ENCODE measurements at regions not wholly inside any gene's neighbourhood (a gene's known extent, or its start where the extent isn't known, plus 50 kb on each side); places are given as distances from the start of the nearest gene placed in this dataset.

DNA sequence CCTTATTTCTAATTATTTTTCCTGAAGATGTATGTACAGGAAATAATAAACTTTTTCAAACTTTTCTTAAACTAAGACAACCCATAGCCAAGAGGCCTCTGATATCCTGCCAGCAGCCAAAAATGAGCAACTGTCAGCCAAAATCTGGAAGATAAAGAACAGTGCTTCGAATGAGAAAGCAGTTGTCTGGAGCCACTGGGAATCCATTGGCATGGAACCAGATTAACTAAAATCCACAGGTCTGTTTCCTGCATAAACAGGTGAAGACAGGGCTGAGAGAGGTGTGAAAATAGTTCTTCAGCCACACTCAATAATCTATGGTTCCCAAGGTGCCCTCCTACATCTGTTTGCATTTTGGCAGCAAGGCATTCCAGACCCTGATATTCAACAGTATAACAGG is 1076.7 kb upstream of the PIK3C3 start:
- TF ChIP-seq, protein P1, sequence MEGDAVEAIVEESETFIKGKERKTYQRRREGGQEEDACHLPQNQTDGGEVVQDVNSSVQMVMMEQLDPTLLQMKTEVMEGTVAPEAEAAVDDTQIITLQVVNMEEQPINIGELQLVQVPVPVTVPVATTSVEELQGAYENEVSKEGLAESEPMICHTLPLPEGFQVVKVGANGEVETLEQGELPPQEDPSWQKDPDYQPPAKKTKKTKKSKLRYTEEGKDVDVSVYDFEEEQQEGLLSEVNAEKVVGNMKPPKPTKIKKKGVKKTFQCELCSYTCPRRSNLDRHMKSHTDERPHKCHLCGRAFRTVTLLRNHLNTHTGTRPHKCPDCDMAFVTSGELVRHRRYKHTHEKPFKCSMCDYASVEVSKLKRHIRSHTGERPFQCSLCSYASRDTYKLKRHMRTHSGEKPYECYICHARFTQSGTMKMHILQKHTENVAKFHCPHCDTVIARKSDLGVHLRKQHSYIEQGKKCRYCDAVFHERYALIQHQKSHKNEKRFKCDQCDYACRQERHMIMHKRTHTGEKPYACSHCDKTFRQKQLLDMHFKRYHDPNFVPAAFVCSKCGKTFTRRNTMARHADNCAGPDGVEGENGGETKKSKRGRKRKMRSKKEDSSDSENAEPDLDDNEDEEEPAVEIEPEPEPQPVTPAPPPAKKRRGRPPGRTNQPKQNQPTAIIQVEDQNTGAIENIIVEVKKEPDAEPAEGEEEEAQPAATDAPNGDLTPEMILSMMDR (IDR thresholded peaks at IDR 0.05 in 8 of 11, conservative IDR thresholded peaks at IDR 0.05 in 3 of 11), result no peak
- no peak for TF ChIP-seq POLR2A (IDR thresholded peaks at IDR 0.05)
- TF ChIP-seq POLR2AphosphoS5 (IDR thresholded peaks at IDR 0.05), result no peak
